ENCODE measurements at regions not wholly inside any gene's neighbourhood (a gene's known extent, or its start where the extent isn't known, plus 50 kb on each side); places are given as distances from the start of the nearest gene placed in this dataset.

DNA sequence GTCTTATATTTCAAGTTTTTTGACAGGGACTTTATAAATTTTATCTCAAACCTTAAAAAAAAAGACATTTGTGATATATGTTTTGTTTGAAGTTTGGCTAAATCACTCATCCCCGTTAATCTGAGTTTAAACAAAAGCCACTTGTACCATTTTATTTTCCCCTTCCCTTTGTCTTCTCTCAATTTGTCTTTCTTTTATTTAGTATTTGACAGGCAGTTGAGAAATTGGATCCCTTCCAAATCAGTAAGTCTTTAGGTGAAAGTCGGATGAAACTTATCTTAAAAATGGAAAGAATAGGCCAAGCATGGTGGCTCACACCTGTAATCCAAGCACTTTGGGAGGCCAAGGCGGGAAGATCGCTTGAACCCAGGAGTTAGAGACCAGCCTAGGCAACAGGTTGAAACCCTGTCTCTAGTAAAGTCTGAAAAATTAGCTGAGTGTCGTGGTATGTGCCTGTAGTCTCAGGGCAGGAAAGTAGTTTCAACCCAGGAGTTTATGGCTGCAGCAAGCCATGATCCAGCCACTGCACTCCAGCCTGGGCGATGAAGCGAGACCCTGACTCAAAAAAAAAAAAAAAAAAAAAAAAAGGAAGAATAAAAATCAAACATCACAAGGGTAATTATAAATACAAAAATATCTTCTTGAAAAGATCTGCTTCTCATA, 394.6 kb upstream of the TPM1 start:
- TF ChIP-seq FOXM1 (IDR thresholded peaks at IDR 0.05; ENCODE audit: borderline replicate concordance, low read depth) (no peak), TEAD4 (IDR thresholded peaks at IDR 0.05) (no peak), CEBPB (IDR thresholded peaks at IDR 0.05) (no peak), NFIC (IDR thresholded peaks at IDR 0.05) (no peak), EP300 (IDR thresholded peaks at IDR 0.05; ENCODE audit: borderline replicate concordance) (no peak), ZBTB7A (IDR thresholded peaks at IDR 0.05; ENCODE audit: low read depth) (no peak)

DNA sequence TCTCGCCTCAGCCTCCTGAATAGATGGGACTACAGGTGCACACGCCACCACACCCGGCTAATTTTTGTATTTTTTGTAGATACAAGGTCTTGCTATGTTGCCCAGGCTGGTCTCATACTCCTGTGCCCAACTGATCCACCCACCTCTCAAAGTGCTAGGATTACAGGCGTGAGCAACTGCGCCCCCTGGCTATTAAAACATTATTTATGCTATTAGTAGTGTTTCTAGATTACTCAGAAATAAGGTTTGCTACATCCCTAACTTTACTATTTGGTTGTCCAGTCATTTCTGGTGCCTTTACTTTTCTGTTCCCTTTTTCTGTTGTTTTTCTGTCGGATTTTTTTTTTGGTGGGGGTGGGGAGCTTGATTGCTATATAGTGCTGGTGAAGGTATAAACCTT, 393.6 kb upstream of the TPM1 start:
- peak; percentile 40; the same call in 1 of the 2 replicates for TF ChIP-seq RAD21 (IDR thresholded peaks at IDR 0.05; ENCODE audit: low read depth)
- TF ChIP-seq EP300 (IDR thresholded peaks at IDR 0.05; ENCODE audit: borderline replicate concordance), result no peak

DNA sequence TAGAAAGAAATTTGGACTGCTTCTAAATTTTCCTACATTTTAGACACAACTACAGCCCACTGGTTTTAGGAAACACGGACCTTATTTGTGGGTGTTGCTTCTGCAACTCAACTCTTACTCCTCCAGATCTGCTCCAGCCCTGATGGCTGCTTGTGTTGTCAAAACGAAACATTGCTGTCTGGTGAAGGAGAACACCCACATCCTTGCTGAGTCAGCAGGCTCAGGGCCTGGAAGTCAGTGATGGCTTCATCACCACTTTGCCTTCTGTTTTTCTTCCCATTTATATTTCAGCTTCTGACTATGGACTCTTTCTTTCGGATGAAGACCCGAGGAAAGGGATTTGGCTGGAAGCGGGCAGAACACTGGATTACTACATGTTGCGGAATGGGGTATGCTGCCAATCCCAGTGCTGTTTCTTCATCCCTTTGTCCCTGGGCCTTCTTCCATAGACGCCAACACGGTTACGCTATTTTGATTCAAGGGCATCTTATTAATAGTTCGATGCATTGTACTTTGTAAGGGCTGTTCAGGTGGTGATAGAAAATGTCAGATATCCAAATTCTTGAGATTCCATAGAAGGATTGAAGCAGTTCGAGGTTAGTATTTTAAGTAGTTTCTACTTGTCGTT, 392.6 kb upstream of the TPM1 start:
- TF ChIP-seq CREB1 (IDR thresholded peaks at IDR 0.05; ENCODE audit: low read depth) (no peak), TAF1 (IDR thresholded peaks at IDR 0.05; ENCODE audit: low read depth) (no peak), FOXM1 (IDR thresholded peaks at IDR 0.05; ENCODE audit: borderline replicate concordance, low read depth) (no peak), EP300 (IDR thresholded peaks at IDR 0.05; ENCODE audit: borderline replicate concordance) (no peak), CEBPB (IDR thresholded peaks at IDR 0.05) (no peak), RAD21 (IDR thresholded peaks at IDR 0.05; ENCODE audit: low read depth) (no peak)

DNA sequence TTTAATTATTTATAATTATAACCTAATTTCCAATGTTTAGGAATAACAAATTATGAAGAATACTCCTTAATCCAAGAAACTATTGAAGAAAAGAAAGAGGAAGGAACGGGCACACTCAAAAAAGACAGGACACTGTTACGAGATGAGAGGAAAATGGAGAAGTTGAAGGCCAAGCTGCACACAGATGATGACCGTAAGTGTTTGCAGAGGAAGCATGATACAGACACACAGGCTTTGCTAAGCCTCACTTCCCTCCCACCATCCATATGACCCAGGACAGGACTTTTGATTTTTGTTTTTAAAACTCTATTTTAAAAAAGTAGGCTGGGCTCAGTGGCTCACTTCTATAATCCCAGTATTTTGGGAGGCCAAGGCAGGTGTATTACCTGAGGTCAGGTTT, 389.4 kb upstream of the TPM1 start:
- no peak for TF ChIP-seq TEAD4 (IDR thresholded peaks at IDR 0.05)
- TF ChIP-seq TCF12 (IDR thresholded peaks at IDR 0.05; ENCODE audit: low read depth), result no peak
- no peak for TF ChIP-seq NFIC (IDR thresholded peaks at IDR 0.05)
- no peak for TF ChIP-seq YY1 (IDR thresholded peaks at IDR 0.05; ENCODE audit: low read depth)
- no peak for TF ChIP-seq ZBTB7A (IDR thresholded peaks at IDR 0.05; ENCODE audit: low read depth)
- TF ChIP-seq EP300 (IDR thresholded peaks at IDR 0.05; ENCODE audit: borderline replicate concordance), result no peak
- TF ChIP-seq, protein P1, sequence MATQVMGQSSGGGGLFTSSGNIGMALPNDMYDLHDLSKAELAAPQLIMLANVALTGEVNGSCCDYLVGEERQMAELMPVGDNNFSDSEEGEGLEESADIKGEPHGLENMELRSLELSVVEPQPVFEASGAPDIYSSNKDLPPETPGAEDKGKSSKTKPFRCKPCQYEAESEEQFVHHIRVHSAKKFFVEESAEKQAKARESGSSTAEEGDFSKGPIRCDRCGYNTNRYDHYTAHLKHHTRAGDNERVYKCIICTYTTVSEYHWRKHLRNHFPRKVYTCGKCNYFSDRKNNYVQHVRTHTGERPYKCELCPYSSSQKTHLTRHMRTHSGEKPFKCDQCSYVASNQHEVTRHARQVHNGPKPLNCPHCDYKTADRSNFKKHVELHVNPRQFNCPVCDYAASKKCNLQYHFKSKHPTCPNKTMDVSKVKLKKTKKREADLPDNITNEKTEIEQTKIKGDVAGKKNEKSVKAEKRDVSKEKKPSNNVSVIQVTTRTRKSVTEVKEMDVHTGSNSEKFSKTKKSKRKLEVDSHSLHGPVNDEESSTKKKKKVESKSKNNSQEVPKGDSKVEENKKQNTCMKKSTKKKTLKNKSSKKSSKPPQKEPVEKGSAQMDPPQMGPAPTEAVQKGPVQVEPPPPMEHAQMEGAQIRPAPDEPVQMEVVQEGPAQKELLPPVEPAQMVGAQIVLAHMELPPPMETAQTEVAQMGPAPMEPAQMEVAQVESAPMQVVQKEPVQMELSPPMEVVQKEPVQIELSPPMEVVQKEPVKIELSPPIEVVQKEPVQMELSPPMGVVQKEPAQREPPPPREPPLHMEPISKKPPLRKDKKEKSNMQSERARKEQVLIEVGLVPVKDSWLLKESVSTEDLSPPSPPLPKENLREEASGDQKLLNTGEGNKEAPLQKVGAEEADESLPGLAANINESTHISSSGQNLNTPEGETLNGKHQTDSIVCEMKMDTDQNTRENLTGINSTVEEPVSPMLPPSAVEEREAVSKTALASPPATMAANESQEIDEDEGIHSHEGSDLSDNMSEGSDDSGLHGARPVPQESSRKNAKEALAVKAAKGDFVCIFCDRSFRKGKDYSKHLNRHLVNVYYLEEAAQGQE (IDR thresholded peaks at IDR 0.05; ENCODE audit: low read depth), result no peak

DNA sequence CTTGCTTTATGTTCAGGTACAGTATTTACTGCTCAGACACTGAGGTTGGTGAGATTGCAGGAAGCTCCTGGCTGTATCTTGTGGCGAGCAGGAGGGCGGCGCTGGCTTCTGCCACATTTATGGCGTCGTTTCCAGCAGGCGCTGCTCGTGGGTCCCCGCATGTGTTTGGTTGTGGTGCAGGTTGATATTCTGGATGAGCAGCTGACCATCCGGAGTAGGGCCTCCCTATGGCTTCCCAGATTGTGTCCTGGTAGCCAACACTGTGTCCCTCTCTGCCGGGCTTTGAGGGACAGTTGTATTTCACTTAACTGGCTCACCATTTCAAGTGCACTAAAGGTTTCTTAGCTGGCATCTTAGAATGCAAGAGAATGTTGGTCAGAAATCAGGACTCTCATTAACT, 386.5 kb upstream of the TPM1 start:
- TF ChIP-seq, protein P2, sequence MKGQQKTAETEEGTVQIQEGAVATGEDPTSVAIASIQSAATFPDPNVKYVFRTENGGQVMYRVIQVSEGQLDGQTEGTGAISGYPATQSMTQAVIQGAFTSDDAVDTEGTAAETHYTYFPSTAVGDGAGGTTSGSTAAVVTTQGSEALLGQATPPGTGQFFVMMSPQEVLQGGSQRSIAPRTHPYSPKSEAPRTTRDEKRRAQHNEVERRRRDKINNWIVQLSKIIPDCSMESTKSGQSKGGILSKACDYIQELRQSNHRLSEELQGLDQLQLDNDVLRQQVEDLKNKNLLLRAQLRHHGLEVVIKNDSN (IDR thresholded peaks at IDR 0.05), result no peak
- TF ChIP-seq, protein P3, sequence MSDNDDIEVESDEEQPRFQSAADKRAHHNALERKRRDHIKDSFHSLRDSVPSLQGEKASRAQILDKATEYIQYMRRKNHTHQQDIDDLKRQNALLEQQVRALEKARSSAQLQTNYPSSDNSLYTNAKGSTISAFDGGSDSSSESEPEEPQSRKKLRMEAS (IDR thresholded peaks at IDR 0.05), result no peak
- no peak for TF ChIP-seq RAD21 (IDR thresholded peaks at IDR 0.05; ENCODE audit: low read depth)
- no peak for TF ChIP-seq TEAD4 (IDR thresholded peaks at IDR 0.05)
- TF ChIP-seq EGR1 (IDR thresholded peaks at IDR 0.05), result no peak
- no peak for TF ChIP-seq YY1 (IDR thresholded peaks at IDR 0.05; ENCODE audit: low read depth)

DNA sequence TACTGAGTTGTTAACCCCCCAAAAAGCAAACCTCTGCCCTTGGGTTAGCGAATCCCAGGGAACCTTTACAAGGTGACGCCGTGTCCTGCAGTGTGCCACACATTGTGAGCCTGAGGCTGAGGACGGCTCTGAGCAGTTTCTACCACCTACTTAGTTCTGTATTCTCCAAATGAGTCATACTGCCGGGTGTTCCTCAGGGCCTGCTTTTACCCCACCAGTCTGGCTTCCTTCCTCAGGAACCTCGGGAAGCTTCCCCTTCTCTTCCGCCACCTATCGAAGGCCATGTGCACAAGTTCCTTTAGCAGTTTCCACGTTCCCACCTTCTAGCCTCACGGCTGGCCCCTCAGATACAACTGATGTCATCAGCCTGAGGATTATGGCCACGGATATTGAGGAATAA, 384.0 kb upstream of the TPM1 start:
- TF ChIP-seq CREB1 (IDR thresholded peaks at IDR 0.05; ENCODE audit: low read depth) (no peak), TCF12 (IDR thresholded peaks at IDR 0.05; ENCODE audit: low read depth) (no peak), TEAD4 (IDR thresholded peaks at IDR 0.05) (no peak), RAD21 (IDR thresholded peaks at IDR 0.05; ENCODE audit: low read depth) (no peak)
- TF ChIP-seq, protein P2 (IDR thresholded peaks at IDR 0.05), result no peak

DNA sequence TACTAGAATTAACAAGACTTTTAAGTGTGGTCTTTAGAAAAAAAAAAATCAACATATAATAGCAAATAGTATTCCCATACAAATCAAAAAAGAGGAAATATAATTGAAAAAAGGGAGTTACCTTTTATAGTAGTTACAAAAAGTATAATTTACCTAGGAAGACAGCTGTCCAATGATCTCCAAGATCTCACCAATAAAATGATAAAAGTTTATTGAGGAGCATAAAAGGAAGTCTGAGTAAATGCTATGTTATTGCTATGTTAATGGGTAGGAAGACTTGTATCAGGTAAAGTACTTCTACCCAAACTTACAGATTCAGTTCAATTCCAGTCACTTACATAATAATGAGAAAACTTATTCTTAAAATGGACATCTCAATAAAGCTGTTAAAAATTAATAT, 379.0 kb upstream of the TPM1 start:
- TF ChIP-seq CEBPB (IDR thresholded peaks at IDR 0.05) (no peak), TCF12 (IDR thresholded peaks at IDR 0.05; ENCODE audit: low read depth) (no peak), CREB1 (IDR thresholded peaks at IDR 0.05; ENCODE audit: low read depth) (no peak), TAF1 (IDR thresholded peaks at IDR 0.05; ENCODE audit: low read depth) (no peak), EP300 (IDR thresholded peaks at IDR 0.05; ENCODE audit: borderline replicate concordance) (no peak), RAD21 (IDR thresholded peaks at IDR 0.05; ENCODE audit: low read depth) (no peak), TEAD4 (IDR thresholded peaks at IDR 0.05) (no peak), ZBTB7A (IDR thresholded peaks at IDR 0.05; ENCODE audit: low read depth) (no peak), FOXM1 (IDR thresholded peaks at IDR 0.05; ENCODE audit: borderline replicate concordance, low read depth) (no peak), YY1 (IDR thresholded peaks at IDR 0.05; ENCODE audit: low read depth) (no peak)
- TF ChIP-seq, protein P2 (IDR thresholded peaks at IDR 0.05), result no peak

DNA sequence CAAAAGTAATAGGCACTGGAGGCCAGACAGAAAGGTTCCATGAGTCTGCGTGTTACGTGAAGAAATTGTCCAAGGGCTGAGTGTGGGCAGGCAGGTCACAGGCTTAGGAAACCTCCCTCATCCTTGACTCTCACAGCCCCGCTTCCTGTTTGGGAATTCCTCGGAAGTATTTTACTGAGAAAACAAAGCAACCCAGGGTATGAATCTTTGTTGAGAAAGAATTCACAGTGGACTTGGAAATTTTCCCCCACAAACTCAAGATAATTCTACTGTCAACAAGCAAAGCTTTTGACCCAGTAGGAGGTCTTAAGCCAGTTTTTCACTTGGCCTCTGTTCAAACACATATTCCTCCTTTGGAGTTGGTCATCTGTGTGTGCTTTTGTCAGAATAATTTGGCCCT, 377.1 kb upstream of the TPM1 start:
- TF ChIP-seq CREB1 (IDR thresholded peaks at IDR 0.05; ENCODE audit: low read depth), result no peak
- no peak for TF ChIP-seq RAD21 (IDR thresholded peaks at IDR 0.05; ENCODE audit: low read depth)
- TF ChIP-seq, protein P3 (IDR thresholded peaks at IDR 0.05), result no peak
- no peak for TF ChIP-seq TEAD4 (IDR thresholded peaks at IDR 0.05)
- TF ChIP-seq NFIC (IDR thresholded peaks at IDR 0.05), result no peak
- TF ChIP-seq FOXM1 (IDR thresholded peaks at IDR 0.05; ENCODE audit: borderline replicate concordance, low read depth), result no peak
- TF ChIP-seq EP300 (IDR thresholded peaks at IDR 0.05; ENCODE audit: borderline replicate concordance), result no peak
- TF ChIP-seq ZBTB7A (IDR thresholded peaks at IDR 0.05; ENCODE audit: low read depth), result no peak
- TF ChIP-seq TCF12 (IDR thresholded peaks at IDR 0.05; ENCODE audit: low read depth), result no peak
- TF ChIP-seq CEBPB (IDR thresholded peaks at IDR 0.05), result no peak
- TF ChIP-seq, protein P2 (IDR thresholded peaks at IDR 0.05), result no peak
- TF ChIP-seq TAF1 (IDR thresholded peaks at IDR 0.05; ENCODE audit: low read depth), result no peak
- no peak for TF ChIP-seq EGR1 (IDR thresholded peaks at IDR 0.05)
- TF ChIP-seq, protein P1 (IDR thresholded peaks at IDR 0.05; ENCODE audit: low read depth), result no peak
- TF ChIP-seq YY1 (IDR thresholded peaks at IDR 0.05; ENCODE audit: low read depth), result no peak
